HFFc6 (cell line): ENCODE measurements at regions not wholly inside any gene's neighbourhood (a gene's known extent, or its start where the extent isn't known, plus 50 kb on each side); places are given as distances from the start of the nearest gene placed in this dataset.
"Not testable (repeated sequence)": the region's sequence is repeated elsewhere in the genome, so short reads cannot be mapped to it uniquely, and the experiment has no call there.

Experiments used
- DNase-seq: peaks from one replicate; pipeline ENCODE4 v3.0.0-alpha.2; 2018
- H3K27ac Mint-ChIP-seq: 2 replicates; pipeline ENCODE4 v1.8.0; 2020; ENCODE audit warnings: mild to moderate bottlenecking, mixed read lengths
- H3K27me3 Mint-ChIP-seq: 2 replicates; pipeline ENCODE4 v1.8.0; 2021; ENCODE audit warnings: mild to moderate bottlenecking, moderate library complexity, mixed read lengths; ENCODE audit not compliant: insufficient read depth
- H3K36me3 Mint-ChIP-seq: 2 replicates; pipeline ENCODE4 v1.8.0; 2021; ENCODE audit warnings: low read depth, mixed read lengths
- H3K4me1 Mint-ChIP-seq: 2 replicates; pipeline ENCODE4 v1.8.0; 2020; ENCODE audit warnings: low read depth, mixed read lengths
- H3K4me3 Mint-ChIP-seq: 2 replicates; pipeline ENCODE4 v1.8.0; 2020; ENCODE audit warnings: mild to moderate bottlenecking, moderate library complexity, mixed read lengths
- H3K9me3 Mint-ChIP-seq: 2 replicates; pipeline ENCODE4 v1.8.0; 2020; ENCODE audit warnings: mild to moderate bottlenecking, mixed read lengths
- CTCF ChIP-seq: fragments of 200-600 bp; sonication (generic); IDR thresholded peaks from 2 replicates; pipeline ENCODE4 v1.5.0; 2021; ENCODE audit warnings: antibody characterized with exemption, mild to moderate bottlenecking

GRCh38 chr17:62300697-62301096, 79.7 kb upstream of the EFCAB3 start:
- H3K4me1 Mint-ChIP-seq, result no peaks in the 10 kb centered on the region
- no peak overlapping the region for H3K4me3 Mint-ChIP-seq
- no peaks in the 10 kb centered on the region for H3K9me3 Mint-ChIP-seq
- peaks cover 2% of the 10 kb centered on the region for H3K27me3 Mint-ChIP-seq
- no peak for DNase-seq
- H3K27ac Mint-ChIP-seq, result no peak overlapping the region
- H3K36me3 Mint-ChIP-seq, result no peaks in the 10 kb centered on the region
- no peak for TF ChIP-seq CTCF

GRCh38 chr17:62275290-62275689, 105.1 kb upstream of the EFCAB3 start:
- H3K9me3 Mint-ChIP-seq, H3K27ac Mint-ChIP-seq, H3K27me3 Mint-ChIP-seq, H3K4me1 Mint-ChIP-seq, H3K4me3 Mint-ChIP-seq, DNase-seq, H3K36me3 Mint-ChIP-seq: not testable (repeated sequence)

GRCh38 chr17:62268361-62268760, 112.0 kb upstream of the EFCAB3 start:
- H3K4me1 Mint-ChIP-seq, H3K9me3 Mint-ChIP-seq, H3K27me3 Mint-ChIP-seq, H3K36me3 Mint-ChIP-seq, H3K27ac Mint-ChIP-seq, H3K4me3 Mint-ChIP-seq, DNase-seq: not testable (repeated sequence)

- H3K4me1 Mint-ChIP-seq, H3K36me3 Mint-ChIP-seq, H3K4me3 Mint-ChIP-seq, H3K9me3 Mint-ChIP-seq, DNase-seq, H3K27ac Mint-ChIP-seq, H3K27me3 Mint-ChIP-seq: not testable (repeated sequence)
These were observed 115.4 kb upstream of the EFCAB3 start for GRCh38 chr17:62264974-62265373.

- peaks cover 17% of the 10 kb centered on the region for H3K27me3 Mint-ChIP-seq
- not testable (repeated sequence) for H3K36me3 Mint-ChIP-seq, H3K4me1 Mint-ChIP-seq, H3K9me3 Mint-ChIP-seq, H3K27ac Mint-ChIP-seq, H3K4me3 Mint-ChIP-seq
- peak; percentile 12 for DNase-seq
These were observed 124.6 kb upstream of the EFCAB3 start for GRCh38 chr17:62255791-62256190.

- not testable (repeated sequence) for H3K27me3 Mint-ChIP-seq, H3K4me1 Mint-ChIP-seq, H3K36me3 Mint-ChIP-seq, DNase-seq, H3K27ac Mint-ChIP-seq, H3K4me3 Mint-ChIP-seq
- H3K9me3 Mint-ChIP-seq, result peaks cover 11% of the 10 kb centered on the region; the same call in 1 of the 2 replicates
These were observed 138.3 kb upstream of the EFCAB3 start for GRCh38 chr17:62242076-62242475.

- DNase-seq, H3K27ac Mint-ChIP-seq, H3K4me3 Mint-ChIP-seq, H3K4me1 Mint-ChIP-seq, H3K9me3 Mint-ChIP-seq, H3K27me3 Mint-ChIP-seq, H3K36me3 Mint-ChIP-seq: not testable (repeated sequence)
These were observed 140.8 kb upstream of the EFCAB3 start for GRCh38 chr17:62239569-62239968.

- H3K36me3 Mint-ChIP-seq, H3K9me3 Mint-ChIP-seq, H3K4me1 Mint-ChIP-seq, H3K27me3 Mint-ChIP-seq, DNase-seq, H3K4me3 Mint-ChIP-seq, H3K27ac Mint-ChIP-seq: not testable (repeated sequence)
These were observed 141.6 kb upstream of the EFCAB3 start for GRCh38 chr17:62238551-62239338.

GRCh38 chr17:62233822-62234481, 146.4 kb upstream of the EFCAB3 start:
- H3K9me3 Mint-ChIP-seq, H3K27me3 Mint-ChIP-seq, H3K27ac Mint-ChIP-seq, DNase-seq, H3K36me3 Mint-ChIP-seq, H3K4me3 Mint-ChIP-seq, H3K4me1 Mint-ChIP-seq: not testable (repeated sequence)

GRCh38 chr17:62231293-62231692, 149.1 kb upstream of the EFCAB3 start:
- H3K27ac Mint-ChIP-seq, H3K9me3 Mint-ChIP-seq, DNase-seq, H3K36me3 Mint-ChIP-seq, H3K4me1 Mint-ChIP-seq, H3K4me3 Mint-ChIP-seq, H3K27me3 Mint-ChIP-seq: not testable (repeated sequence)
